ENCODE measurements at regions not wholly inside any gene's neighbourhood (a gene's known extent, or its start where the extent isn't known, plus 50 kb on each side); places are given as distances from the start of the nearest gene placed in this dataset.

- no peak overlapping the region for H3K9ac ChIP-seq
- H3K4me2 ChIP-seq = no peak overlapping the region
- H3K4me3 ChIP-seq (IDR thresholded peaks at IDR 0.05; ENCODE audit: insufficient read depth, low read depth, low read length) = no peak overlapping the region
- H4K20me1 ChIP-seq (ENCODE audit: insufficient read depth) = no peaks in the 10 kb centered on the region
- H3K4me1 ChIP-seq (ENCODE audit: low read depth, poor library complexity, severe bottlenecking) = no peaks in the 10 kb centered on the region
- H3K79me2 ChIP-seq (ENCODE audit: insufficient read depth, low read depth) = no peaks in the 10 kb centered on the region
- no peaks in the 10 kb centered on the region for H3K27me3 ChIP-seq (ENCODE audit: insufficient read depth, low read depth)
- TF ChIP-seq, protein P1, sequence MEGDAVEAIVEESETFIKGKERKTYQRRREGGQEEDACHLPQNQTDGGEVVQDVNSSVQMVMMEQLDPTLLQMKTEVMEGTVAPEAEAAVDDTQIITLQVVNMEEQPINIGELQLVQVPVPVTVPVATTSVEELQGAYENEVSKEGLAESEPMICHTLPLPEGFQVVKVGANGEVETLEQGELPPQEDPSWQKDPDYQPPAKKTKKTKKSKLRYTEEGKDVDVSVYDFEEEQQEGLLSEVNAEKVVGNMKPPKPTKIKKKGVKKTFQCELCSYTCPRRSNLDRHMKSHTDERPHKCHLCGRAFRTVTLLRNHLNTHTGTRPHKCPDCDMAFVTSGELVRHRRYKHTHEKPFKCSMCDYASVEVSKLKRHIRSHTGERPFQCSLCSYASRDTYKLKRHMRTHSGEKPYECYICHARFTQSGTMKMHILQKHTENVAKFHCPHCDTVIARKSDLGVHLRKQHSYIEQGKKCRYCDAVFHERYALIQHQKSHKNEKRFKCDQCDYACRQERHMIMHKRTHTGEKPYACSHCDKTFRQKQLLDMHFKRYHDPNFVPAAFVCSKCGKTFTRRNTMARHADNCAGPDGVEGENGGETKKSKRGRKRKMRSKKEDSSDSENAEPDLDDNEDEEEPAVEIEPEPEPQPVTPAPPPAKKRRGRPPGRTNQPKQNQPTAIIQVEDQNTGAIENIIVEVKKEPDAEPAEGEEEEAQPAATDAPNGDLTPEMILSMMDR (conservative IDR thresholded peaks at IDR 0.05; ENCODE audit: low read depth, low read length) = no peak
- H3K27ac ChIP-seq = no peak overlapping the region
- no peak overlapping the region for H2AFZ ChIP-seq (ENCODE audit: low read depth)
- no peaks in the 10 kb centered on the region for H3K36me3 ChIP-seq (ENCODE audit: insufficient read depth)
Observed at GRCh38 chr5:4815002-4815401, 325.1 kb upstream of the ADAMTS16 start.

DNA sequence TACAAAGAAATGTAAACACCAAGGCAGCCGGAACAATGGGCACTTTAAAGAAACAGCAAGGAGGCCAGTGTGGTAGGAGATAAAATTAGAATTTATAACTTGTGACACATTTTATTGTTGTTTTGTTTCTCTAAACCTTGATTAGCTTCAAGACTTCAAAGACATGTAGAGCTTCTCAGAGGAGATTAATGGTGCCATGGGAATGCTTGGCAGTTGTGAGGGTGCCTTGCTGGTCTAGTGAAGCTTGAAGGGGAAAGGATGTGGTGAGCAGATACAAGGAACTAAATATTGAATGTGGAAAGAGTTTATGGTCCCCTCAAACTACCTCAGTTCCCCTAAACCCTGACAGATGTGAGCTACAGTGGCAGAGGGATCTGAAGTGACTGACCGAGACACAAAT is 322.4 kb upstream of the ADAMTS16 start:
- no peak overlapping the region for H3K27ac ChIP-seq
- H3K4me3 ChIP-seq (IDR thresholded peaks at IDR 0.05; ENCODE audit: insufficient read depth, low read depth, low read length) = no peak overlapping the region
- TF ChIP-seq, protein P1 (conservative IDR thresholded peaks at IDR 0.05; ENCODE audit: low read depth, low read length) = no peak
- no peak overlapping the region for H3K9ac ChIP-seq
- no peak overlapping the region for H2AFZ ChIP-seq (ENCODE audit: low read depth)
- H3K36me3 ChIP-seq (ENCODE audit: insufficient read depth) = no peaks in the 10 kb centered on the region
- no peak overlapping the region for H3K4me2 ChIP-seq
- no peaks in the 10 kb centered on the region for H4K20me1 ChIP-seq (ENCODE audit: insufficient read depth)
- no peaks in the 10 kb centered on the region for H3K79me2 ChIP-seq (ENCODE audit: insufficient read depth, low read depth)
- H3K4me1 ChIP-seq (ENCODE audit: low read depth, poor library complexity, severe bottlenecking) = no peaks in the 10 kb centered on the region
- no peaks in the 10 kb centered on the region for H3K27me3 ChIP-seq (ENCODE audit: insufficient read depth, low read depth)

DNA sequence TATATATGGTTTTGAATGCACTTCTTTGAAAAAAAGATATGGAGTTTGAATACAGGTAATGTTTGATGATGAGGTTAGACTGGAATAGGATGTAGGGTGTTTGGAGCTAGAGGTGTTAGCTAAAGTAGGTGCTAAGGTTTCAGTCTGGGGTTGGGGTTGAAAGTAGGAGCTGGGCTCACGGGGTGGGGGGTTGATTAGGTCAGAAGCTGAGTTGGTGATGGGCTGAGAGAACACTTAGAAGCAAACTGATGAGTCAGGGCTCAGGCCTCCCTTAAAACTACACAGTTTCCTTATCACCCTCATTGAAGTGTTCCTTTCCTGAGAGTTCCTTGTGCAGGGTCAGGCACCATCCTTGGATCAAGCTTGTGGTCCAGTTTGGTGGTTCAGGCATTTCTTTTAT is 308.8 kb upstream of the ADAMTS16 start:
- no peak overlapping the region for H3K4me3 ChIP-seq (IDR thresholded peaks at IDR 0.05; ENCODE audit: insufficient read depth, low read depth, low read length)
- H2AFZ ChIP-seq (ENCODE audit: low read depth) = no peak overlapping the region
- no peaks in the 10 kb centered on the region for H3K36me3 ChIP-seq (ENCODE audit: insufficient read depth)
- no peaks in the 10 kb centered on the region for H4K20me1 ChIP-seq (ENCODE audit: insufficient read depth)
- no peak overlapping the region for H3K9ac ChIP-seq
- H3K27me3 ChIP-seq (ENCODE audit: insufficient read depth, low read depth) = no peaks in the 10 kb centered on the region
- no peak overlapping the region for H3K4me2 ChIP-seq
- no peak overlapping the region for H3K27ac ChIP-seq
- H3K4me1 ChIP-seq (ENCODE audit: low read depth, poor library complexity, severe bottlenecking) = no peaks in the 10 kb centered on the region
- TF ChIP-seq, protein P1 (conservative IDR thresholded peaks at IDR 0.05; ENCODE audit: low read depth, low read length) = no peak
- no peaks in the 10 kb centered on the region for H3K79me2 ChIP-seq (ENCODE audit: insufficient read depth, low read depth)

GRCh38 chr5:4832471-4832870 is 307.7 kb upstream of the ADAMTS16 start:
- no peak overlapping the region for H3K4me2 ChIP-seq
- H3K4me1 ChIP-seq (ENCODE audit: low read depth, poor library complexity, severe bottlenecking) = no peaks in the 10 kb centered on the region
- H3K4me3 ChIP-seq (IDR thresholded peaks at IDR 0.05; ENCODE audit: insufficient read depth, low read depth, low read length) = no peak overlapping the region
- H3K27ac ChIP-seq = no peak overlapping the region
- no peaks in the 10 kb centered on the region for H3K36me3 ChIP-seq (ENCODE audit: insufficient read depth)
- H3K27me3 ChIP-seq (ENCODE audit: insufficient read depth, low read depth) = no peaks in the 10 kb centered on the region
- TF ChIP-seq, protein P1 (conservative IDR thresholded peaks at IDR 0.05; ENCODE audit: low read depth, low read length) = no peak
- H4K20me1 ChIP-seq (ENCODE audit: insufficient read depth) = no peaks in the 10 kb centered on the region
- no peak overlapping the region for H2AFZ ChIP-seq (ENCODE audit: low read depth)
- no peak overlapping the region for H3K9ac ChIP-seq
- H3K79me2 ChIP-seq (ENCODE audit: insufficient read depth, low read depth) = no peaks in the 10 kb centered on the region
